Loucy (cell line): ENCODE measurements at regions not wholly inside any gene's neighbourhood (a gene's known extent, or its start where the extent isn't known, plus 50 kb on each side); places are given as distances from the start of the nearest gene placed in this dataset.

Experiments used
- CTCF ChIP-seq: fragments of 200-600 bp; sonication (generic); conservative IDR thresholded peaks from 2 replicates; pipeline ENCODE4 v1.5.1; 2014; ENCODE audit warnings: mild to moderate bottlenecking, antibody characterized with exemption, low read length
- EZH2phosphoT487 ChIP-seq: fragments of 200-600 bp; IDR thresholded peaks from 2 replicates; pipeline ENCODE4 v1.6.1; 2018; ENCODE audit warnings: antibody characterized with exemption, mild to moderate bottlenecking, moderate library complexity, borderline replicate concordance

- no peak for TF ChIP-seq CTCF
- TF ChIP-seq EZH2phosphoT487 = no peak
Observed at GRCh38 chr2:11896386-11896785, 150.0 kb downstream of the LPIN1 start.
